Suprapubic skin (tissue), 4 donors: ENCODE measurements at regions not wholly inside any gene's neighbourhood (a gene's known extent, or its start where the extent isn't known, plus 50 kb on each side); places are given as distances from the start of the nearest gene placed in this dataset.

Experiments
- EP300 ChIP-seq: sonication (generic); formaldehyde crosslinking; IDR thresholded peaks from one replicate; pipeline ENCODE4 v1.6.1; 2017; ENCODE audit warnings: antibody characterized with exemption
- POLR2A ChIP-seq, 2 donors: fragments of 450-650 bp; IDR thresholded peaks; one replicate each; pipeline ENCODE4 v1.6.1; 2017; ENCODE audit warnings: antibody characterized with exemption in 2 of 2, mild to moderate bottlenecking in 2 of 2, moderate library complexity in 2 of 2
- POLR2AphosphoS5 ChIP-seq, 3 donors: sonication (generic); formaldehyde crosslinking; IDR thresholded peaks; one replicate each; pipeline ENCODE4 v1.6.1; 2017; ENCODE audit warnings: antibody characterized with exemption in 3 of 3
- TF ChIP-seq, protein P1 (sequence below), 2 donors: fragments of 200-600 bp in 1 of 2; fragments of 450-650 bp in 1 of 2; sonication (generic) in 1 of 2; IDR thresholded peaks; one replicate each; pipeline ENCODE4 v1.5.1; 2016 to 2019; ENCODE audit warnings: antibody characterized with exemption in 2 of 2, mild to moderate bottlenecking in 1 of 2, moderate library complexity in 1 of 2

DNA sequence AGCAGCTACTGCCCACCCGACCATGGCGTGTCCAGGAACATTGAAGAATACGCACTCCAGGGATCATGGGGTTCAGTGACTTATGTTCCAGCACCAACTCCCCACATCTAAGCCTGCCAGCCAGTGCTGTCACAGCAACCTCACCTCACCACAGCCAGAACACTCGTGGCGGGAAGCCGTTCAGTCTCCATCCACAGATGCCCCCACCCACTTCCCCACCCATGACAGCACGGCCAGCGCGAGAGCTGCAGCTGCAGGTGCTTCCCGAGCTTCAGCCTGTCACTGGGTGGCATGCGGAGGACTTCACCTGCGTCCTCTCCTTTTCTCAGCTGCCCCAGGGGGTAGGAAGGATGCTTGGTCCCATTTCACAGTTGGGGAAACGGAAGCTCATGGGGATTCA lies 50.3 kb downstream of the RBFOX3 start:
- no peak for TF ChIP-seq POLR2A (IDR thresholded peaks at IDR 0.05)
- TF ChIP-seq, protein P1, sequence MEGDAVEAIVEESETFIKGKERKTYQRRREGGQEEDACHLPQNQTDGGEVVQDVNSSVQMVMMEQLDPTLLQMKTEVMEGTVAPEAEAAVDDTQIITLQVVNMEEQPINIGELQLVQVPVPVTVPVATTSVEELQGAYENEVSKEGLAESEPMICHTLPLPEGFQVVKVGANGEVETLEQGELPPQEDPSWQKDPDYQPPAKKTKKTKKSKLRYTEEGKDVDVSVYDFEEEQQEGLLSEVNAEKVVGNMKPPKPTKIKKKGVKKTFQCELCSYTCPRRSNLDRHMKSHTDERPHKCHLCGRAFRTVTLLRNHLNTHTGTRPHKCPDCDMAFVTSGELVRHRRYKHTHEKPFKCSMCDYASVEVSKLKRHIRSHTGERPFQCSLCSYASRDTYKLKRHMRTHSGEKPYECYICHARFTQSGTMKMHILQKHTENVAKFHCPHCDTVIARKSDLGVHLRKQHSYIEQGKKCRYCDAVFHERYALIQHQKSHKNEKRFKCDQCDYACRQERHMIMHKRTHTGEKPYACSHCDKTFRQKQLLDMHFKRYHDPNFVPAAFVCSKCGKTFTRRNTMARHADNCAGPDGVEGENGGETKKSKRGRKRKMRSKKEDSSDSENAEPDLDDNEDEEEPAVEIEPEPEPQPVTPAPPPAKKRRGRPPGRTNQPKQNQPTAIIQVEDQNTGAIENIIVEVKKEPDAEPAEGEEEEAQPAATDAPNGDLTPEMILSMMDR (IDR thresholded peaks at IDR 0.05), result no peak
- no peak for TF ChIP-seq POLR2AphosphoS5 (IDR thresholded peaks at IDR 0.05)
- no peak for TF ChIP-seq EP300
